Prostate gland (tissue), 2 donors: ENCODE measurements at regions not wholly inside any gene's neighbourhood (a gene's known extent, or its start where the extent isn't known, plus 50 kb on each side); places are given as distances from the start of the nearest gene placed in this dataset.

ENCODE experiments used
- DNase-seq: peaks from one replicate; pipeline ENCODE4 v3.0.0-alpha.2; 2019; ENCODE audit warnings: low spot score
- H3K27ac ChIP-seq, 2 donors: fragments of 200-600 bp; sonication (generic); 2 replicates each; pipeline ENCODE4 v1.5.1; 2017 to 2019
- H3K27me3 ChIP-seq: fragments of 200-600 bp; sonication (generic); replicated peaks from 2 replicates; pipeline ENCODE4 v1.5.1; 2019; ENCODE audit not compliant: insufficient read depth
- H3K36me3 ChIP-seq, 2 donors: fragments of 200-600 bp; sonication (generic); 1 replicate in 1 of 2; 2 replicates in 1 of 2; pipeline versions ENCODE4 v1.5.1 to v1.8.1; 2017 to 2019
- H3K4me1 ChIP-seq: fragments of 200-600 bp; sonication (generic); replicated peaks from 2 replicates; pipeline ENCODE4 v1.5.1; 2019
- H3K4me3 ChIP-seq, 2 donors: fragments of 200-600 bp; sonication (generic); 2 replicates each; pipeline ENCODE4 v1.5.1; 2017 to 2019
- H3K9me3 ChIP-seq: fragments of 200-600 bp; sonication (generic); 2 replicates; pipeline ENCODE4 v1.5.1; 2017
- CTCF ChIP-seq, 4 experiments: fragments of 200-600 bp in 2 of 4; fragments of 450-650 bp in 2 of 4; sonication (generic) in 2 of 4; IDR thresholded peaks; 1 replicate in 3 of 4; 2 replicates in 1 of 4; pipeline ENCODE4 v1.5.1; 2016 to 2019; ENCODE audit warnings: antibody characterized with exemption in 4 of 4, mild to moderate bottlenecking in 2 of 4, moderate library complexity in 2 of 4
- POLR2A ChIP-seq: fragments of 450-650 bp; IDR thresholded peaks from one replicate; pipeline ENCODE4 v1.6.1; 2016; ENCODE audit warnings: antibody characterized with exemption, mild to moderate bottlenecking
- POLR2AphosphoS5 ChIP-seq: sonication (generic); formaldehyde crosslinking; IDR thresholded peaks from one replicate; pipeline ENCODE4 v1.6.1; 2017; ENCODE audit warnings: antibody characterized with exemption
- WGBS: methylation state at CpG from one replicate; pipeline ENCODE4 v1.1.5; 2018; 5-methylcytosine and 5-hydroxymethylcytosine counted together
- intact Hi-C: fragments of 100-400 bp; cut with DNase I; formaldehyde crosslinking; loops from one replicate; pipeline ENCODE4 v1.14.2; 2022

GRCh38 chr2:236816197-236817170 lies 246.9 kb downstream of the ACKR3 start:
- Histone ChIP-seq H3K9me3 (no peaks in the 10 kb centered on the region), H3K27ac (no peak overlapping the region), H3K36me3 (no peaks in the 10 kb centered on the region), H3K4me3 (no peak overlapping the region), H3K27me3 (peaks cover 6% of the 10 kb centered on the region), H3K4me1 (no peaks in the 10 kb centered on the region)
- no peak for TF ChIP-seq POLR2A
- no peak for TF ChIP-seq POLR2AphosphoS5
- TF ChIP-seq CTCF (IDR thresholded peaks at IDR 0.05): no peak
- intact Hi-C loops: no loop called here
- 96% methylated on average over 19 of the region's 24 CpGs for WGBS
- no peak for DNase-seq

GRCh38 chr2:236818281-236819045 lies 248.8 kb downstream of the ACKR3 start:
- no peak for TF ChIP-seq CTCF (IDR thresholded peaks at IDR 0.05)
- no peak for TF ChIP-seq POLR2AphosphoS5
- TF ChIP-seq POLR2A: no peak
- no peak for DNase-seq
- no peaks in the 10 kb centered on the region for H3K4me1 ChIP-seq
- 66% methylated on average over 15 of the region's 15 CpGs for WGBS
- H3K36me3 ChIP-seq: no peaks in the 10 kb centered on the region
- no peaks in the 10 kb centered on the region for H3K9me3 ChIP-seq
- no peak overlapping the region for H3K4me3 ChIP-seq
- no peak overlapping the region for H3K27ac ChIP-seq
- intact Hi-C loops: no loop called here
- peaks cover 5% of the 10 kb centered on the region for H3K27me3 ChIP-seq

GRCh38 chr2:236819275-236820002 lies 249.8 kb downstream of the ACKR3 start:
- no peaks in the 10 kb centered on the region for H3K4me1 ChIP-seq
- intact Hi-C loops: no loop called here
- H3K4me3 ChIP-seq: no peak overlapping the region
- H3K9me3 ChIP-seq: no peaks in the 10 kb centered on the region
- TF ChIP-seq CTCF (IDR thresholded peaks at IDR 0.05) (no peak), POLR2A (no peak), POLR2AphosphoS5 (no peak)
- H3K27ac ChIP-seq: no peak overlapping the region
- H3K27me3 ChIP-seq: peaks cover 5% of the 10 kb centered on the region
- H3K36me3 ChIP-seq: no peaks in the 10 kb centered on the region
- DNase-seq: no peak
- 86% methylated on average over 19 of the region's 19 CpGs for WGBS

- H3K4me1 ChIP-seq: no peaks in the 10 kb centered on the region
- no peak overlapping the region for H3K27ac ChIP-seq
- H3K27me3 ChIP-seq: peaks cover 5% of the 10 kb centered on the region
- intact Hi-C loops: no loop called here
- no peak for DNase-seq
- WGBS: 90% methylated on average over 10 of the region's 10 CpGs
- no peak overlapping the region for H3K4me3 ChIP-seq
- TF ChIP-seq CTCF (IDR thresholded peaks at IDR 0.05) (no peak), POLR2AphosphoS5 (no peak), POLR2A (no peak)
- no peaks in the 10 kb centered on the region for H3K36me3 ChIP-seq
- H3K9me3 ChIP-seq: no peaks in the 10 kb centered on the region
These were observed 251.2 kb downstream of the ACKR3 start for GRCh38 chr2:236820763-236821344.
